ENCODE measurements at regions not wholly inside any gene's neighbourhood (a gene's known extent, or its start where the extent isn't known, plus 50 kb on each side); places are given as distances from the start of the nearest gene placed in this dataset.
A peak's percentile ranks its signal among the peaks of the same experiment; 100 is the strongest.

GRCh38 chr13:33487575-33488243 is 202.2 kb upstream of the STARD13 start:
- TF ChIP-seq SIN3A (IDR thresholded peaks at IDR 0.05; ENCODE audit: borderline replicate concordance, insufficient read depth, low read depth, low read length) (no peak), CTCF (IDR thresholded peaks at IDR 0.05) (peak; percentile 46)
- ChIA-PET CTCF (interaction anchor here (0.7 kb wide), 1 partner anchor 150 kb away, joined by 3 read pairs; no protein-coding TSS in a partner anchor), POLR2A (no interaction called here)
- no peak for DNase-seq (ENCODE audit: low read depth, low spot score)
- peak; percentile 72 for ATAC-seq
- Histone ChIP-seq H3K36me3 (ENCODE audit: control insufficient read depth, insufficient read depth, low read length) (no peaks in the 10 kb centered on the region), H3K27me3 (ENCODE audit: control insufficient read depth, insufficient read depth, low read length) (no peaks in the 10 kb centered on the region), H3K4me3 (ENCODE audit: low read depth in 2 of 2, low read length in 2 of 2) (peak overlapping the region in 1 of 2 experiments; percentile 13; a peak in 1 of 4 replicates), H3K9me3 (ENCODE audit: control insufficient read depth, insufficient read depth, low read depth, low read length) (no peaks in the 10 kb centered on the region), H3K4me1 (ENCODE audit: control insufficient read depth, insufficient read depth, low read length) (no peaks in the 10 kb centered on the region), H3K27ac (ENCODE audit: low read length) (no peak overlapping the region)
- intact Hi-C loops (cut with micrococcal nuclease; ENCODE audit: unreplicated experiment) (no loop called here), in situ Hi-C loops (cut with HindIII; ENCODE audit: low pct_unique_long_range_greater_than_20kb, low sequenced_read_pairs) (no loop called here)
- no TSS peak for BruUV-seq (replicated peaks)

- TF ChIP-seq CTCF (IDR thresholded peaks at IDR 0.05) (no peak), REST (IDR thresholded peaks at IDR 0.05; ENCODE audit: insufficient read depth in 1 of 2, low read depth in 2 of 2, low read length in 1 of 2) (no peak)
- Histone ChIP-seq H3K4me1 (ENCODE audit: control insufficient read depth, insufficient read depth, low read length) (no peaks in the 10 kb centered on the region), H3K36me3 (ENCODE audit: control insufficient read depth, insufficient read depth, low read length) (no peaks in the 10 kb centered on the region), H3K9me3 (ENCODE audit: control insufficient read depth, insufficient read depth, low read depth, low read length) (no peaks in the 10 kb centered on the region), H3K27ac (ENCODE audit: low read length) (no peak overlapping the region), H3K4me3 (ENCODE audit: low read depth in 2 of 2, low read length in 2 of 2) (no peak overlapping the region), H3K27me3 (ENCODE audit: control insufficient read depth, insufficient read depth, low read length) (no peaks in the 10 kb centered on the region)
- DNase-seq (ENCODE audit: low read depth, low spot score) (no peak), ATAC-seq (no peak)
- intact Hi-C loops (cut with micrococcal nuclease; ENCODE audit: unreplicated experiment), result no loop called here
- BruUV-seq (replicated peaks), result no TSS peak
- in situ Hi-C loops (cut with HindIII; ENCODE audit: low pct_unique_long_range_greater_than_20kb, low sequenced_read_pairs), result no loop called here
- ChIA-PET POLR2A (interaction anchor here (0.6 kb wide), 1 partner anchor 106 kb away, joined by 13 read pairs; no protein-coding TSS in a partner anchor), CTCF (no interaction called here)
Measured at GRCh38 chr13:33489563-33489962, 204.0 kb upstream of the STARD13 start.

All from Panc1 (cell line).